ENCODE measurements at regions not wholly inside any gene's neighbourhood (a gene's known extent, or its start where the extent isn't known, plus 50 kb on each side); places are given as distances from the start of the nearest gene placed in this dataset.

DNA sequence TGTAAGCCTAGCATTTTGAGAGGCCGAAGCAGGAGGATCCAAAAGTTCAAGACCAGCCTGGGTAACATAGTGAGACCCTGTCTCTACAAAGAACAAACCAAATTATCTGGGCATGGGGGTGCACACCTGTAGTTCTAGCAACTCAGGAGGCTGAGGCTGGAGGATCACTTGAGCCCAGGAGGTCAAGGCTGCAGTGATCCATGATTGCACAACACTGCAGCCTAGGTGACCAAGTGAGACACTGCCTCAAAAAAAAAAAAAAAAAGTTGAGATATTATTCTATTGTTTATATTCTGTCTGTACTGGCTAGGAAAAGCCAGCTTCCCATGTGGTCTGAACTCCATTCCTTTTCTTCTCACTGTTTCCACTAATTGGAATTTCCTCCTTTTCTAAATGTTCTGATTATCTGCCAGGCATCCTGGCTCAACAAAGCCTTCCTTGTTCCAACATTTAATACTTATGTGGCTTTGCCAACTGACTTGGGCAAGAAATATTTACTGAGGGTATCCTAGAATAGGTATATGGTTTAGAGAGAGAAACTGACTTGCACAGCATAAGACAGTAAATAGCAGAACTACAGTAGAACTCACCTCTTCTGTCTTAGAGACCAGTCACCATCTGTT is 175.2 kb upstream of the ADAMTS3 start:
- Histone ChIP-seq H3K4me1 (ENCODE audit: control insufficient read depth, insufficient read depth, low read length) (no peaks in the 10 kb centered on the region), H3K4me3 (ENCODE audit: low read length) (no peak overlapping the region), H3K27me3 (ENCODE audit: control insufficient read depth, insufficient read depth, low read length) (no peaks in the 10 kb centered on the region), H3K27ac (ENCODE audit: low read length) (no peak overlapping the region), H3K9me3 (ENCODE audit: control insufficient read depth, insufficient read depth, low read length) (no peaks in the 10 kb centered on the region), H3K36me3 (ENCODE audit: control insufficient read depth, insufficient read depth, low read length) (no peaks in the 10 kb centered on the region)
- H3K27ac Mint-ChIP-seq: no peak overlapping the region
- H3K4me3 Mint-ChIP-seq: no peak overlapping the region
- WGBS (ENCODE audit: insufficient coverage): 88% methylated on average over 1 of the region's 1 CpG
- H3K36me3 Mint-ChIP-seq: no peaks in the 10 kb centered on the region
- intact Hi-C loops (cut with micrococcal nuclease): no loop called here
- H3K9me3 Mint-ChIP-seq: peaks cover 4 to 10% of the 10 kb centered on the region in 2 donors
- H3K27me3 Mint-ChIP-seq (ENCODE audit: low read depth in 2 of 2): no peaks in the 10 kb centered on the region
- ATAC-seq: no peak
- DNase-seq: no peak
- TF ChIP-seq, protein P1, sequence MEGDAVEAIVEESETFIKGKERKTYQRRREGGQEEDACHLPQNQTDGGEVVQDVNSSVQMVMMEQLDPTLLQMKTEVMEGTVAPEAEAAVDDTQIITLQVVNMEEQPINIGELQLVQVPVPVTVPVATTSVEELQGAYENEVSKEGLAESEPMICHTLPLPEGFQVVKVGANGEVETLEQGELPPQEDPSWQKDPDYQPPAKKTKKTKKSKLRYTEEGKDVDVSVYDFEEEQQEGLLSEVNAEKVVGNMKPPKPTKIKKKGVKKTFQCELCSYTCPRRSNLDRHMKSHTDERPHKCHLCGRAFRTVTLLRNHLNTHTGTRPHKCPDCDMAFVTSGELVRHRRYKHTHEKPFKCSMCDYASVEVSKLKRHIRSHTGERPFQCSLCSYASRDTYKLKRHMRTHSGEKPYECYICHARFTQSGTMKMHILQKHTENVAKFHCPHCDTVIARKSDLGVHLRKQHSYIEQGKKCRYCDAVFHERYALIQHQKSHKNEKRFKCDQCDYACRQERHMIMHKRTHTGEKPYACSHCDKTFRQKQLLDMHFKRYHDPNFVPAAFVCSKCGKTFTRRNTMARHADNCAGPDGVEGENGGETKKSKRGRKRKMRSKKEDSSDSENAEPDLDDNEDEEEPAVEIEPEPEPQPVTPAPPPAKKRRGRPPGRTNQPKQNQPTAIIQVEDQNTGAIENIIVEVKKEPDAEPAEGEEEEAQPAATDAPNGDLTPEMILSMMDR (IDR thresholded peaks at IDR 0.05): no peak
- H3K4me1 Mint-ChIP-seq: no peaks in the 10 kb centered on the region

DNA sequence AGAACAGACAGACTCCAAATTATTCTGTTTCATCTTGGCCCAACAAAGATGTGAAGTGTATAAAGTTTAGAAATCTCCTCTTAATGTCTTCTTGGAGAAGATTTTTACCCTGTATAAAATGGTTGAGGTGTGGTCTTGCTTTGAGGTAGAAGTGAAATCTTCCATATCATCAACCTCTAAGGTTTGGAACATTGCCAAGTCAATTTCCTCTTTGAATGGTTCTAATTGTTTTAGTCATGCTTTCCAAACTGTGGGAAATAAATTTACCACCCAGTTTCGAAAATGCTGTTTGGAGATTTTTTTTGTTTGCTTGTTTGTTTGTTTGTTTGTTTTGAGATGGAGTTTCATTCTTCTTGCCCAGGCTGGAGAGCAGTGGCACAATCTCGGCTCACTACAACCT is 174.1 kb upstream of the ADAMTS3 start:
- TF ChIP-seq, protein P1 (IDR thresholded peaks at IDR 0.05): no peak

DNA sequence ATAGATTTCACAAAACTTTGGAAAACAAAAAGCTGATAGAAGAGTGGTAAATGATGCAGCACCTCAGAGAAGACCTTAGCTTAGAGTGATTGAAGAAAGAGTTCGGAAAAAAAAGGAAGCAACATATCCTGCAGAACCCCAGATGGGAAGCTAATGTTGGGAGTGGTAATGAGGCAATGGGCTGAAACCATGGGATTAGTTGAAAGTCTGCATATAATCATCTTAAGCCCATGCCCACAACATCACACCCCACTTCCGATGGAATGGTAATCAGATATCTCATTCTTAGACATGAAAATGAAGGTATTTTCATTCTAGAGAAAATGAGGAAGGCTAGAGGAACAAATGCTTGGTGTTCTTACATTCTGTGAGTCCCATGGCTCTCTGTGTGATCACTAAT is 146.3 kb upstream of the ADAMTS3 start:
- Mint-ChIP-seq H3K4me1 (no peaks in the 10 kb centered on the region), H3K27ac (no peak overlapping the region), H3K36me3 (no peaks in the 10 kb centered on the region), H3K9me3 (peaks cover 0 to 4% of the 10 kb centered on the region in 2 donors), H3K4me3 (no peak overlapping the region), H3K27me3 (ENCODE audit: low read depth in 2 of 2) (no peaks in the 10 kb centered on the region)
- Histone ChIP-seq H3K27ac (ENCODE audit: low read length) (no peak overlapping the region), H3K36me3 (ENCODE audit: control insufficient read depth, insufficient read depth, low read length) (no peaks in the 10 kb centered on the region), H3K4me1 (ENCODE audit: control insufficient read depth, insufficient read depth, low read length) (no peaks in the 10 kb centered on the region), H3K4me3 (ENCODE audit: low read length) (no peak overlapping the region), H3K27me3 (ENCODE audit: control insufficient read depth, insufficient read depth, low read length) (no peaks in the 10 kb centered on the region), H3K9me3 (ENCODE audit: control insufficient read depth, insufficient read depth, low read length) (no peaks in the 10 kb centered on the region)
- DNase-seq (no peak), ATAC-seq (no peak)
- intact Hi-C loops (cut with micrococcal nuclease): no loop called here
- WGBS (ENCODE audit: insufficient coverage): 58% methylated on average over 1 of the region's 2 CpGs
- TF ChIP-seq, protein P1 (IDR thresholded peaks at IDR 0.05): no peak

More for the DNA sequence above, 174.1 kb upstream of the ADAMTS3 start:
- intact Hi-C loops (cut with micrococcal nuclease): no loop called here
- Mint-ChIP-seq H3K27me3 (ENCODE audit: low read depth in 2 of 2) (no peaks in the 10 kb centered on the region), H3K9me3 (peaks cover 3 to 9% of the 10 kb centered on the region in 2 donors), H3K4me3 (no peak overlapping the region), H3K27ac (no peak overlapping the region), H3K36me3 (no peaks in the 10 kb centered on the region), H3K4me1 (no peaks in the 10 kb centered on the region)
- no peaks in the 10 kb centered on the region for H3K4me1 ChIP-seq (ENCODE audit: control insufficient read depth, insufficient read depth, low read length)
- no peak overlapping the region for H3K27ac ChIP-seq (ENCODE audit: low read length)
- no peak overlapping the region for H3K4me3 ChIP-seq (ENCODE audit: low read length)
- DNase-seq (no peak), ATAC-seq (no peak)
- H3K9me3 ChIP-seq (ENCODE audit: control insufficient read depth, insufficient read depth, low read length): no peaks in the 10 kb centered on the region
- 75% methylated on average over 2 of the region's 2 CpGs for WGBS (ENCODE audit: insufficient coverage)
- H3K36me3 ChIP-seq (ENCODE audit: control insufficient read depth, insufficient read depth, low read length): no peaks in the 10 kb centered on the region
- H3K27me3 ChIP-seq (ENCODE audit: control insufficient read depth, insufficient read depth, low read length): no peaks in the 10 kb centered on the region

All from natural killer cell (primary cell).